Heart right ventricle (tissue), 16 donors: ENCODE measurements at regions not wholly inside any gene's neighbourhood (a gene's known extent, or its start where the extent isn't known, plus 50 kb on each side); places are given as distances from the start of the nearest gene placed in this dataset.

Experiments
- ATAC-seq, 8 donors: fragments of 200-7000 bp; cut with Tn5 transposase; one replicate each; pipeline ENCODE4 v1.9.1; 2020; ENCODE audit warnings: mild to moderate bottlenecking in 8 of 8, moderate library complexity in 8 of 8, moderate number of reproducible peaks in 1 of 8
- DNase-seq, 2 donors: peaks; one replicate each; pipeline ENCODE4 v3.0.0-alpha.2; 2020
- H3K27ac ChIP-seq, 10 donors: fragments of 200-600 bp; sonication (generic) in 2 of 10; one replicate each; pipeline versions ENCODE4 v1.5.0 to v1.8.0; 2020 to 2022; ENCODE audit warnings: mild to moderate bottlenecking in 3 of 10
- H3K27me3 ChIP-seq, 7 donors: fragments of 200-600 bp; one replicate each; pipeline ENCODE4 v1.8.0; 2021 to 2022; ENCODE audit warnings: mild to moderate bottlenecking in 2 of 7
- H3K36me3 ChIP-seq, 9 donors: fragments of 200-600 bp; sonication (generic) in 1 of 9; one replicate each; pipeline versions ENCODE4 v1.5.0 to v1.8.0; 2020 to 2022; ENCODE audit warnings: mild to moderate bottlenecking in 2 of 9
- H3K4me1 ChIP-seq, 9 donors: fragments of 200-600 bp; sonication (generic) in 1 of 9; one replicate each; pipeline versions ENCODE4 v1.5.0 to v1.8.0; 2020 to 2022; ENCODE audit warnings: mild to moderate bottlenecking in 4 of 9
- H3K4me3 ChIP-seq, 10 donors: fragments of 200-600 bp; sonication (generic) in 2 of 10; one replicate each; pipeline versions ENCODE4 v1.5.0 to v1.8.0; 2020 to 2022; ENCODE audit warnings: mild to moderate bottlenecking in 7 of 10, moderate library complexity in 2 of 10
- H3K9me3 ChIP-seq, 11 donors: fragments of 200-600 bp in 10 of 11; sonication (generic) in 2 of 11; one replicate each; pipeline versions ENCODE4 v1.5.0 to v1.8.0; 2013 to 2022; ENCODE audit warnings: mild to moderate bottlenecking in 2 of 11, control low read depth in 1 of 11, moderate library complexity in 1 of 11
- CTCF ChIP-seq, 9 donors: fragments of 200-600 bp; sonication (generic) in 2 of 9; IDR thresholded peaks; one replicate each; pipeline versions ENCODE4 v1.5.0 to v1.8.0; 2021 to 2022; ENCODE audit warnings: antibody characterized with exemption in 9 of 9, mild to moderate bottlenecking in 5 of 9, moderate library complexity in 1 of 9
- WGBS, 2 donors: extraction: QIAGEN DNeasy Blood & Tissue Kit; methylation state at CpG; one replicate each; pipeline ENCODE4 v1.1.7; 2013; ENCODE audit warnings: inconsistent platforms in 1 of 2; 5-methylcytosine and 5-hydroxymethylcytosine counted together
- intact Hi-C, 10 donors: fragments of 100-400 bp; cut with DNase I; formaldehyde crosslinking; loops; one replicate each; pipeline versions ENCODE4 v1.11.1 to v1.14.2; 2022
- donor health status: Arrhythmogenic right ventricular cardiomyopathy.
- donor health status: ischemic (EF 13 %, LVEDD 7.1; RV severe dilation, severe dysfunction).
- donor health status: healthy with polysubstance abuse.
- donor health status: DM: no; HTN: yes; CAD: no.
- donor health status: DM: no; HTN: no; CAD: no.
- donor health status: ischemic (EF 25% LVEDD 6.9; RV normal size, moderate dysfunction).
- donor health status: ischemic (EF 25% LVEDD 5.7; RV mildly dilated, moderate dysfunction).
- donor health status: healthy.
- donor health status: DM: yes; HTN: yes; CAD: no.
- donor health status: Ischemic cardiomyopathy.
- donor health status: ischemic (EF 35%, LVEDD 5.7; RV mildly dilated, moderate dysfunction).
- donor health status: nonischemic (EF 11% LVEDD 7.7; RV severe dilation, severe dysfunction).
- donor health status: DM: yes; HTN: yes; CAD: no.
- donor health status: PGD.
- donor health status: ischemic (EF 29% LVEDD 5.4; RV normal size, mild dysfunction).
- donor health status: nonischemic (EF 23%, LVEDD 6.1; RV moderate dilation, normal function).

GRCh38 chr5:89269721-89270120, 386.7 kb upstream of the MEF2C start:
- DNase-seq (no peak), ATAC-seq (no peak)
- TF ChIP-seq CTCF (IDR thresholded peaks at IDR 0.05) = no peak
- Histone ChIP-seq H3K27ac (no peak overlapping the region), H3K4me1 (peaks cover 0 to 11% (median 0%) of the 10 kb centered on the region in 9 donors), H3K9me3 (no peaks in the 10 kb centered on the region), H3K36me3 (no peaks in the 10 kb centered on the region), H3K27me3 (no peaks in the 10 kb centered on the region), H3K4me3 (no peak overlapping the region)
- intact Hi-C loops = no loop called here
- 90 to 93% methylated on average over 6 of the region's 6 CpGs for WGBS, 2 donors

- TF ChIP-seq CTCF (IDR thresholded peaks at IDR 0.05) = no peak
- H3K4me1 ChIP-seq = peaks cover 0 to 11% (median 0%) of the 10 kb centered on the region in 9 donors
- no peak for DNase-seq
- no peaks in the 10 kb centered on the region for H3K36me3 ChIP-seq
- no peak overlapping the region for H3K27ac ChIP-seq
- H3K9me3 ChIP-seq = no peaks in the 10 kb centered on the region
- H3K27me3 ChIP-seq = no peaks in the 10 kb centered on the region
- intact Hi-C loops = no loop called here
- ATAC-seq = peak in 1 of 8 donors; percentile 42
- H3K4me3 ChIP-seq = no peak overlapping the region
- WGBS, 2 donors = 76 to 81% methylated on average over 4 of the region's 4 CpGs
Measured at GRCh38 chr5:89268460-89268859, 385.5 kb upstream of the MEF2C start.

GRCh38 chr5:89267788-89268187, 384.8 kb upstream of the MEF2C start:
- Histone ChIP-seq H3K36me3 (no peaks in the 10 kb centered on the region), H3K4me3 (no peak overlapping the region), H3K4me1 (peaks cover 0 to 11% (median 0%) of the 10 kb centered on the region in 9 donors), H3K9me3 (no peaks in the 10 kb centered on the region), H3K27ac (no peak overlapping the region), H3K27me3 (no peaks in the 10 kb centered on the region)
- ATAC-seq (no peak), DNase-seq (no peak)
- no peak for TF ChIP-seq CTCF (IDR thresholded peaks at IDR 0.05)
- WGBS, 2 donors = 84 to 87% methylated on average over 2 of the region's 2 CpGs
- intact Hi-C loops = no loop called here

- intact Hi-C loops = no loop called here
- 95 to 97% methylated on average over 5 of the region's 5 CpGs for WGBS, 2 donors
- H3K36me3 ChIP-seq = no peaks in the 10 kb centered on the region
- H3K9me3 ChIP-seq = no peaks in the 10 kb centered on the region
- no peaks in the 10 kb centered on the region for H3K27me3 ChIP-seq
- H3K27ac ChIP-seq = no peak overlapping the region
- no peak for ATAC-seq
- no peak overlapping the region for H3K4me3 ChIP-seq
- DNase-seq = no peak
- H3K4me1 ChIP-seq = peaks cover 0 to 11% (median 0%) of the 10 kb centered on the region in 9 donors
- no peak for TF ChIP-seq CTCF (IDR thresholded peaks at IDR 0.05)
Measured at GRCh38 chr5:89265511-89266179, 382.7 kb upstream of the MEF2C start.
